GM10266 (cell line): ENCODE measurements at regions not wholly inside any gene's neighbourhood (a gene's known extent, or its start where the extent isn't known, plus 50 kb on each side); places are given as distances from the start of the nearest gene placed in this dataset.

ENCODE experiments used
- DNase-seq: peaks from one replicate; pipeline ENCODE4 v3.0.0; 2012; ENCODE audit errors: extremely low spot score
- CTCF ChIP-seq: IDR thresholded peaks from 2 replicates; pipeline ENCODE4 v1.5.1; 2012; ENCODE audit warnings: mild to moderate bottlenecking, low read depth; ENCODE audit not compliant: control insufficient read depth, insufficient read depth; ENCODE audit errors: missing control alignments

- DNase-seq: no peak
- no peak for TF ChIP-seq CTCF
These were observed 148.3 kb downstream of the ELAVL4 start for GRCh38 chr1:50257029-50257428.
